PC-9 (cell line): ENCODE measurements at regions not wholly inside any gene's neighbourhood (a gene's known extent, or its start where the extent isn't known, plus 50 kb on each side); places are given as distances from the start of the nearest gene placed in this dataset.

ENCODE experiments used
- BruUV-seq: library from RNA; stranded (reverse); fragments of 400-500 nt; replicated peaks from 2 replicates; lab custom pipeline; 2021; lab: Mats Ljungman, UMichigan
- CTCF ChIA-PET: fragments of 300-600 bp; sonication (Branson Sonifier 250); formaldehyde crosslinking; loops from one replicate; lab custom pipeline; 2022; ENCODE audit warnings: antibody characterized with exemption; lab: Charles Lee
- POLR2A ChIA-PET: fragments of 300-600 bp; sonication (Branson Sonifier 250); formaldehyde crosslinking; loops from one replicate; lab custom pipeline; 2022; ENCODE audit warnings: antibody characterized with exemption; ENCODE audit not compliant: unreplicated experiment; lab: Charles Lee
- DNase-seq, 2 experiments: peaks; one replicate each; pipeline versions ENCODE4 v3.0.0 to v3.0.0-alpha.2; 2015 to 2022; ENCODE audit warnings: mixed read lengths in 1 of 2
- H2AFZ ChIP-seq: fragments of 200-600 bp; sonication (generic); 2 replicates; pipeline ENCODE4 v1.8.1; 2017; ENCODE audit warnings: antibody characterized with exemption
- H3F3A ChIP-seq: fragments of 200-600 bp; sonication (generic); 2 replicates; pipeline ENCODE4 v1.8.1; 2017; ENCODE audit warnings: antibody characterized with exemption, mild to moderate bottlenecking, low read depth; ENCODE audit not compliant: insufficient read depth
- H3K27ac ChIP-seq: fragments of 200-600 bp; sonication (generic); 2 replicates; pipeline ENCODE4 v1.6.1; 2016; ENCODE audit warnings: mixed run types
- H3K27me3 ChIP-seq: fragments of 200-600 bp; sonication (generic); 2 replicates; pipeline ENCODE4 v1.6.1; 2016; ENCODE audit warnings: low read depth, mixed run types; ENCODE audit not compliant: insufficient read depth
- H3K36me3 ChIP-seq: fragments of 200-600 bp; sonication (generic); 2 replicates; pipeline ENCODE4 v1.6.1; 2016; ENCODE audit warnings: low read depth, mixed run types
- H3K4me1 ChIP-seq: fragments of 200-600 bp; sonication (generic); replicated peaks from 2 replicates; pipeline ENCODE4 v1.6.1; 2016; ENCODE audit warnings: mixed run types; ENCODE audit not compliant: insufficient read depth
- H3K4me2 ChIP-seq: fragments of 200-600 bp; sonication (generic); 2 replicates; pipeline ENCODE4 v1.6.1; 2017; ENCODE audit warnings: mixed run types
- H3K4me3 ChIP-seq: fragments of 200-600 bp; sonication (generic); 2 replicates; pipeline ENCODE4 v1.6.1; 2016; ENCODE audit warnings: mixed run types
- H3K79me2 ChIP-seq: fragments of 200-600 bp; sonication (generic); 2 replicates; pipeline ENCODE4 v1.6.1; 2017; ENCODE audit warnings: low read depth, mixed run types
- H3K9me2 ChIP-seq: fragments of 200-600 bp; sonication (generic); 2 replicates; pipeline ENCODE4 v1.8.1; 2017; ENCODE audit warnings: mild to moderate bottlenecking; ENCODE audit not compliant: insufficient read depth
- H3K9me3 ChIP-seq: fragments of 200-600 bp; sonication (generic); 2 replicates; pipeline ENCODE4 v1.8.1; 2016; ENCODE audit warnings: low read depth; ENCODE audit not compliant: insufficient read depth
- H4K20me1 ChIP-seq: fragments of 200-600 bp; sonication (generic); 2 replicates; pipeline ENCODE4 v1.8.1; 2017; ENCODE audit not compliant: insufficient read depth
- CTCF ChIP-seq: fragments of 200-600 bp; sonication (generic); conservative IDR thresholded peaks from 2 replicates; pipeline ENCODE4 v1.6.1; 2017; ENCODE audit warnings: mixed run types, antibody characterized with exemption, mild to moderate bottlenecking, moderate library complexity
- EZH2 ChIP-seq: fragments of 200-600 bp; sonication (generic); IDR thresholded peaks from 2 replicates; pipeline ENCODE4 v1.8.0; 2017; ENCODE audit warnings: antibody characterized with exemption, low read depth
- intact Hi-C: fragments of 100-400 bp; cut with micrococcal nuclease; formaldehyde crosslinking; loops from one replicate; pipeline ENCODE4 v1.10.0; 2022; ENCODE audit not compliant: unreplicated experiment

GRCh38 chr3:67712259-67712658 lies 57.8 kb upstream of the SUCLG2 start:
- BruUV-seq = no TSS peak
- intact Hi-C loops = no loop called here
- CTCF ChIA-PET = no interaction called here

GRCh38 chr3:67710396-67710795 lies 56.0 kb upstream of the SUCLG2 start:
- Histone ChIP-seq H3K4me1 (no peaks in the 10 kb centered on the region), H4K20me1 (no peaks in the 10 kb centered on the region)

More at GRCh38 chr3:67712259-67712658, 57.8 kb upstream of the SUCLG2 start:
- Histone ChIP-seq H3K9me3 (no peaks in the 10 kb centered on the region), H3K4me2 (no peak overlapping the region), H3K9me2 (no peaks in the 10 kb centered on the region), H3K36me3 (no peaks in the 10 kb centered on the region), H3K79me2 (no peaks in the 10 kb centered on the region), H2AFZ (no peak overlapping the region), H3K27me3 (no peaks in the 10 kb centered on the region), H3K4me3 (no peak overlapping the region), H3K4me1 (no peaks in the 10 kb centered on the region), H3F3A (no peaks in the 10 kb centered on the region), H3K27ac (no peak overlapping the region), H4K20me1 (no peaks in the 10 kb centered on the region)
- POLR2A ChIA-PET = no interaction called here
- no peak for DNase-seq
- TF ChIP-seq CTCF (no peak), EZH2 (no peak)

GRCh38 chr3:67706934-67707333 lies 52.5 kb upstream of the SUCLG2 start:
- Histone ChIP-seq H3K4me2 (no peak overlapping the region), H3K9me3 (no peaks in the 10 kb centered on the region), H3K4me1 (no peaks in the 10 kb centered on the region), H3K9me2 (no peaks in the 10 kb centered on the region), H3K27ac (no peak overlapping the region), H3K79me2 (no peaks in the 10 kb centered on the region), H3K27me3 (no peaks in the 10 kb centered on the region), H3F3A (no peaks in the 10 kb centered on the region), H3K36me3 (no peaks in the 10 kb centered on the region), H4K20me1 (no peaks in the 10 kb centered on the region), H3K4me3 (no peak overlapping the region), H2AFZ (no peak overlapping the region)
- no peak for DNase-seq
- CTCF ChIA-PET = no interaction called here
- intact Hi-C loops = no loop called here
- TF ChIP-seq EZH2 (no peak), CTCF (no peak)
- no TSS peak for BruUV-seq
- POLR2A ChIA-PET = no interaction called here

More at GRCh38 chr3:67710396-67710795, 56.0 kb upstream of the SUCLG2 start:
- no peak overlapping the region for H3K27ac ChIP-seq
- H3K9me3 ChIP-seq = no peaks in the 10 kb centered on the region
- no peaks in the 10 kb centered on the region for H3K79me2 ChIP-seq
- no peaks in the 10 kb centered on the region for H3F3A ChIP-seq
- H3K4me3 ChIP-seq = no peak overlapping the region
- H3K4me2 ChIP-seq = no peak overlapping the region
- intact Hi-C loops = no loop called here
- POLR2A ChIA-PET = no interaction called here
- H3K36me3 ChIP-seq = no peaks in the 10 kb centered on the region
- no peaks in the 10 kb centered on the region for H3K9me2 ChIP-seq
- BruUV-seq = no TSS peak
- CTCF ChIA-PET = no interaction called here
- DNase-seq = no peak
- TF ChIP-seq CTCF = no peak
- TF ChIP-seq EZH2 = no peak
- H3K27me3 ChIP-seq = no peaks in the 10 kb centered on the region
- H2AFZ ChIP-seq = no peak overlapping the region
